ENCODE measurements at regions not wholly inside any gene's neighbourhood (a gene's known extent, or its start where the extent isn't known, plus 50 kb on each side); places are given as distances from the start of the nearest gene placed in this dataset.

DNA sequence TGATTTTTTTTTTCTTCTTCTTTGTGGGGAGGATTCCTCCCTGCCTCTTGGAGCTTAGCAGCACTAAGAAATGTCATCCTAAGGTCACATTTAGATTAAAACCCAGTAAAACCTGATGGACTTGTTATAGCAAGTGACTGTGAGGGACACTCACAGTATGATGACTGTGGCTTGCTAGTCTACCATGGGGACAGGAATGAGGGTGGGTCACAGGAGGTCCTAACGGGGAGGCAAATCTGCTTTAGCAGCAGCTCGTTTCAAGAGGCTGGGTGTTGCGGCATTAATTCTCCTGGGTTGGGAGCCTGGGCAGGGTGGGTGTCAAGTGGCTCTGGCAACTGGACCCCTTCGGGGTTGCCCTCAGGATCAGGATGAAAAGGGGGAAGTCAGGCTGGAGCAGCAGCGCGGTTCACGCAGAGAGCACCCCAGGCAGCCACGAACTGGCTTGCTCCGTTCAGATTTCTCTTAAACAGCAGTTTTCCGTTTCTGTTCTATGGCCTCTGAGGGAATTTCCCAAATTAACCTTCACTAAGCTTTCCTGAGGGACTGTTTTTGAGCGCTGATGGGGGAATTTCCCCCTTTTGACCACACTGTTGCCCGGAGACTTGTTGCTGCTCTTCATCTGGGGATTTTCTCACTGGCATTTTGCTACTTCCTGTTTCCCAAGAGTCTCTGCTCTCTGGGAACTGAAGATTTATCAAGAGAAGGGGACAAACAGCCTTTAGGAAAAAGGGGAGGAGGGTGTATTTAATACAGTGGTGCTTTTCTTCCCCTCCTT lies 59.8 kb upstream of the PELI1 start:
- TF ChIP-seq POLR2A (IDR thresholded peaks at IDR 0.05): no peak
- no peak for TF ChIP-seq CTCF (IDR thresholded peaks at IDR 0.05)
- peaks cover 17% of the 10 kb centered on the region for H3K4me1 ChIP-seq
- H3K36me3 ChIP-seq (replicated peaks in 1 of 2; ENCODE audit: insufficient read depth in 1 of 2, low read depth in 2 of 2): no peaks in the 10 kb centered on the region
- no peaks in the 10 kb centered on the region for H3K27me3 ChIP-seq
- ATAC-seq (peak; percentile 62), DNase-seq (peak in 2 of 4 donors; percentile 11 to 51)
- H3K9me3 ChIP-seq: no peaks in the 10 kb centered on the region
- H3K4me3 ChIP-seq: no peak overlapping the region
- intact Hi-C loops (cut with DNase I): no loop called here
- WGBS, 2 donors: 52 to 56% methylated on average over 10 to 12 of the region's 12 CpGs
- peak overlapping the region in 3 of 4 donors; percentile 43 to 66 (median 56) for H3K27ac ChIP-seq

DNA sequence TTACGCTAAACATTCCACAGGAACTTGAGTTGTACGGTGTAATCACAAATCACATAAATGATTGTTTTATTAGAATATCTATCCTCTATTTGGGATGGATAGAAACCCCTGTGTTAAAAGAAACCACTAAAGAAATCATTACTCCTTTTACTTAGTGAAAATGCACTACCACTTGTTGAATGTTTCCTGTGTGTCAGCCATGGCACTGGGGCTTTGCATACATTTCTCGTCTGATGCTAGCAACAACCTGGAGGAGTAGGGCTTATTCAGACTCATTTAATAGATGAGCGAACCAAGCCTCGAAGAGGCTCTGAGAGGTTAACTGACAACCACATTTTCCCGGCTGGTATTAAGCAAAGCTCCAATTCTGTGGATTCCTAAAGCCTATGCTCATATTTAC lies 60.5 kb upstream of the PELI1 start:
- H3K27ac ChIP-seq: peak overlapping the region in 3 of 4 donors; percentile 43 to 66 (median 56)
- intact Hi-C loops (cut with DNase I): no loop called here
- no peaks in the 10 kb centered on the region for H3K9me3 ChIP-seq
- WGBS, 2 donors: 82 to 83% methylated on average over 6 of the region's 6 CpGs
- DNase-seq: no peak
- no peak for ATAC-seq
- H3K36me3 ChIP-seq (replicated peaks in 1 of 2; ENCODE audit: insufficient read depth in 1 of 2, low read depth in 2 of 2): no peaks in the 10 kb centered on the region
- H3K4me3 ChIP-seq: no peak overlapping the region
- H3K4me1 ChIP-seq: peaks cover 17% of the 10 kb centered on the region
- TF ChIP-seq POLR2A (IDR thresholded peaks at IDR 0.05) (no peak), CTCF (IDR thresholded peaks at IDR 0.05) (no peak)
- no peaks in the 10 kb centered on the region for H3K27me3 ChIP-seq

DNA sequence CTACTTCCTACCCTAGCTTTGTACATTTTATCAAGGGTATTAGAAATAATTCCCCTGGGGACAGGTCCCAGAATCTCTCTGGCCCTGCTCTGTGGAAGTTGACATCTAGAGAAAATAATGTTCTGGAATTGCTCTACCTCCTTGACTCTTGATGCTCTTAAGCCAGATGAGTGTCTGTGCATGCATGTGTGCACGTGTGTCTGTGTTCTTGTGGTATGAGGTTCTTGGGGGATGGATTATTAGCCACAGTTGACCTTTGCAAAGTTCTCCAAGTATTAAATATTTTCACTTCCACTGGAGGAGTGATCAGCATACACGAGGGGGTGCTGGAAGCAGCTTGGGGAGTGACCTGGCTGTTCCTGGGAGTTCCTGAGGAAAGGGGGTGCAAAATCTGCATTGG lies 61.2 kb upstream of the PELI1 start:
- H3K4me1 ChIP-seq: peaks cover 17% of the 10 kb centered on the region
- 67 to 69% methylated on average over 2 of the region's 2 CpGs for WGBS, 2 donors
- no peaks in the 10 kb centered on the region for H3K9me3 ChIP-seq
- no peak overlapping the region for H3K27ac ChIP-seq
- DNase-seq (no peak), ATAC-seq (no peak)
- intact Hi-C loops (cut with DNase I): no loop called here
- no peaks in the 10 kb centered on the region for H3K27me3 ChIP-seq
- no peaks in the 10 kb centered on the region for H3K36me3 ChIP-seq (replicated peaks in 1 of 2; ENCODE audit: insufficient read depth in 1 of 2, low read depth in 2 of 2)
- H3K4me3 ChIP-seq: no peak overlapping the region
- TF ChIP-seq POLR2A (IDR thresholded peaks at IDR 0.05) (no peak), CTCF (IDR thresholded peaks at IDR 0.05) (no peak)

GRCh38 chr2:64207573-64207972 lies 63.4 kb upstream of the PELI1 start:
- no peak for DNase-seq
- TF ChIP-seq POLR2A (IDR thresholded peaks at IDR 0.05) (no peak), CTCF (IDR thresholded peaks at IDR 0.05) (no peak)
- no peaks in the 10 kb centered on the region for H3K36me3 ChIP-seq (replicated peaks in 1 of 2; ENCODE audit: insufficient read depth in 1 of 2, low read depth in 2 of 2)
- H3K9me3 ChIP-seq: no peaks in the 10 kb centered on the region
- no peaks in the 10 kb centered on the region for H3K27me3 ChIP-seq
- H3K4me3 ChIP-seq: no peak overlapping the region
- intact Hi-C loops (cut with DNase I): no loop called here
- H3K4me1 ChIP-seq: peaks cover 13% of the 10 kb centered on the region
- 96 to 100% methylated on average over 1 of the region's 1 CpG for WGBS, 2 donors
- ATAC-seq: no peak
- no peak overlapping the region for H3K27ac ChIP-seq

DNA sequence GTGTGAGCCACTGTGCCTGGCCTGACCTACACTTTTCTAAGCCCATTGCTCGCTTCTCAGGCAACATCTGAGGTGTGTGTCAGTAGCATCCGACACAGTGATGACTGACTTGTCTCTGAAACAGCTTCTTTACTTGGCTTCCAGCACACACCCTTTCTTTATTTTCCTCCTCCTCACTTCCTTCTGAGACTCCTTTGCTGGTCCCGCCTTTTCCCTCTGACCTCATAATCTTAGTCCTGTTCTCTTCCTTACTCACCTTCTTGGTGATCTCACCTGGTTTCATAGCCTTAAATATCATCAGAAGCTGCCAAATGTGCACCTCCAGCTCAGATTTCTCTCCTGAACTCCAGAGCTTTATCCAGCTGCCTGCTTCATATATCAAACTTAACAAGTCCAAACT lies 66.6 kb upstream of the PELI1 start:
- intact Hi-C loops (cut with DNase I): no loop called here
- TF ChIP-seq CTCF (IDR thresholded peaks at IDR 0.05) (no peak), POLR2A (IDR thresholded peaks at IDR 0.05) (no peak)
- no peak overlapping the region for H3K27ac ChIP-seq
- H3K4me3 ChIP-seq: no peak overlapping the region
- H3K27me3 ChIP-seq: no peaks in the 10 kb centered on the region
- H3K36me3 ChIP-seq (replicated peaks in 1 of 2; ENCODE audit: insufficient read depth in 1 of 2, low read depth in 2 of 2): no peaks in the 10 kb centered on the region
- ATAC-seq (no peak), DNase-seq (no peak)
- no peaks in the 10 kb centered on the region for H3K9me3 ChIP-seq
- peaks cover 10% of the 10 kb centered on the region for H3K4me1 ChIP-seq
- WGBS, 2 donors: 94 to 100% methylated on average over 3 of the region's 3 CpGs
